ENCODE measurements at regions not wholly inside any gene's neighbourhood (a gene's known extent, or its start where the extent isn't known, plus 50 kb on each side); places are given as distances from the start of the nearest gene placed in this dataset.

DNA sequence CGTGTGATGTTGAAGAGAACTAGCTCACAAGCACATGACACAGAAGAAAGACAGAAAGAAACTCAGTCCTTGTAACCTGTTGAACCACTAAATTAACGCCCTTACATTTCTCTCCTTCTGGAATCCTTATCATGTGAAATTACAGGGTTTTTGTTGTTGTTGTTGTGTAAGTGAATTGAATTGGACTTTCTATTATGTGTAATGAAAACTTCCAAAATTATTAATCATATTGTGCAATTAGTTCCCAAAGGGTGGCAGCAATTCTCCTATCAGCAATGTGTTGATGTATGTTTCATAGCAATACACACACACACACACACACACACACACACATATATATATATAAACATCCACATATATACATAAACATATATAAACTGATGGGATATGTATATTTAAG is 402.2 kb upstream of the TCF4 start:
- in situ Hi-C loops (cut with MboI; ENCODE audit: low sequenced_read_pairs) (no loop called here), dilution Hi-C loops (cut with HindIII; ENCODE audit: low sequenced_read_pairs, unreplicated experiment) (no loop called here), intact Hi-C loops (cut with micrococcal nuclease) (no loop called here)
- CTCF ChIA-PET, result no interaction called here
- Histone ChIP-seq H3K56ac (ENCODE audit: extremely low read depth, insufficient read depth, low read length) (no peak overlapping the region), H2BK15ac (ENCODE audit: low read depth, low read length) (no peak overlapping the region), H3K4me1 (ENCODE audit: control insufficient read depth, insufficient read depth, low read length) (no peaks in the 10 kb centered on the region), H3K4ac (ENCODE audit: low read depth, low read length) (no peak overlapping the region), H3K4me3 (ENCODE audit: insufficient read depth, low read depth, low read length) (no peak overlapping the region), H3K79me1 (ENCODE audit: low read depth in 1 of 2, low read length in 2 of 2) (no peaks in the 10 kb centered on the region), H2BK5ac (ENCODE audit: low read depth, low read length, poor library complexity, severe bottlenecking) (no peak overlapping the region), H3K18ac (ENCODE audit: low read depth, low read length) (no peak overlapping the region), H3K9me1 (ENCODE audit: insufficient read depth, low read length) (no peaks in the 10 kb centered on the region), H3K4me2 (ENCODE audit: low read depth, low read length) (no peak overlapping the region), H3K27me3 (ENCODE audit: control insufficient read depth, insufficient read depth, low read length) (no peaks in the 10 kb centered on the region), H4K8ac (ENCODE audit: low read depth in 2 of 2, low read length in 2 of 2) (no peak overlapping the region), H3K9ac (ENCODE audit: low read depth, low read length) (no peak overlapping the region), H4K91ac (ENCODE audit: insufficient read depth, low read depth, low read length) (no peak overlapping the region), H4K20me1 (ENCODE audit: insufficient read depth, low read length) (no peaks in the 10 kb centered on the region), H2AFZ (replicated peaks; ENCODE audit: low read length, poor library complexity) (no peak overlapping the region), H4K5ac (ENCODE audit: low read depth, low read length) (no peak overlapping the region), H2BK20ac (ENCODE audit: low read depth, low read length) (no peak overlapping the region), H3K23ac (ENCODE audit: low read depth, low read length) (no peak overlapping the region), H3K9me3 (ENCODE audit: control insufficient read depth, insufficient read depth, low read length) (no peaks in the 10 kb centered on the region), H2AK5ac (ENCODE audit: low read depth, low read length) (no peak overlapping the region), H2BK120ac (ENCODE audit: low read depth, low read length) (no peak overlapping the region), H3K14ac (replicated peaks; ENCODE audit: low read depth, low read length) (no peak overlapping the region), H3K27ac (ENCODE audit: insufficient read depth, low read length) (no peak overlapping the region), H3K36me3 (ENCODE audit: control insufficient read depth, insufficient read depth, low read length) (no peaks in the 10 kb centered on the region), H2AK9ac (replicated peaks; ENCODE audit: low read depth, low read length, poor library complexity) (no peak overlapping the region)
- ATAC-seq (ENCODE audit: low read depth) (no peak), DNase-seq (no peak)
- POLR2A ChIA-PET (ENCODE audit: unreplicated experiment), result no interaction called here
- TF ChIP-seq, protein P1, sequence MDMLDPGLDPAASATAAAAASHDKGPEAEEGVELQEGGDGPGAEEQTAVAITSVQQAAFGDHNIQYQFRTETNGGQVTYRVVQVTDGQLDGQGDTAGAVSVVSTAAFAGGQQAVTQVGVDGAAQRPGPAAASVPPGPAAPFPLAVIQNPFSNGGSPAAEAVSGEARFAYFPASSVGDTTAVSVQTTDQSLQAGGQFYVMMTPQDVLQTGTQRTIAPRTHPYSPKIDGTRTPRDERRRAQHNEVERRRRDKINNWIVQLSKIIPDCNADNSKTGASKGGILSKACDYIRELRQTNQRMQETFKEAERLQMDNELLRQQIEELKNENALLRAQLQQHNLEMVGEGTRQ (IDR thresholded peaks at IDR 0.05; ENCODE audit: low read depth, low read length), result no peak
- peak; percentile 22; the same call in 1 of the 2 replicates for TF ChIP-seq CEBPB (IDR thresholded peaks at IDR 0.05; ENCODE audit: low read depth, low read length)
- WGBS, 2 experiments (ENCODE audit: extremely low coverage in 2 of 2, insufficient read length in 1 of 2), result no CpG with 5 or more reads among the region's 2 CpGs
- no TSS peak for BruUV-seq (replicated peaks)

Data from IMR-90 (cell line).